GM12874 (cell line): ENCODE measurements at regions not wholly inside any gene's neighbourhood (a gene's known extent, or its start where the extent isn't known, plus 50 kb on each side); places are given as distances from the start of the nearest gene placed in this dataset.

Experiments used
- CTCF ChIP-seq: IDR thresholded peaks from 2 replicates; pipeline ENCODE4 v1.5.1; 2011; ENCODE audit warnings: low read depth, mild to moderate bottlenecking, control low read depth, low read length, moderate library complexity; ENCODE audit not compliant: insufficient read depth

- TF ChIP-seq CTCF: no peak
Measured at GRCh38 chr12:85693093-85693665, 143.0 kb downstream of the RASSF9 start.

GRCh38 chr12:85695097-85695715 lies 141.0 kb downstream of the RASSF9 start:
- TF ChIP-seq CTCF: no peak

DNA sequence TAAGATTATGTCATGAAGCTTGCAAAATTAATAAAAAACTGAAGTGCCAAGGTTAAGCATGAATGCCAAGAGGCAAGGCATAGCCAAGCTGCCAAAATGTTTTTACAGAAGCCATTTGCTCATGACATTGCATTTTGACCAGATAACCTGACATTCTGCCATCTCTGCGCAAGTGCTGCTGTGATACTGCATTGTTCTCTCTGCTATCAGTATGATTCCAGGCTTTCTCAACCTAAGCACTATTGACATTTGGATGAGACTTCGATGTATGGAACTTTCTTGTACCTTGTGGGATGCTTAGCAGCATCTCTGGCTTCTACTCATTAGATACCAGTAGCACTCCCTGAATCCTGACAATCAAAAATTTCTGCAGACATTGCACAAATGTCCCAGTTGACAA lies 139.2 kb downstream of the RASSF9 start:
- TF ChIP-seq CTCF: no peak

DNA sequence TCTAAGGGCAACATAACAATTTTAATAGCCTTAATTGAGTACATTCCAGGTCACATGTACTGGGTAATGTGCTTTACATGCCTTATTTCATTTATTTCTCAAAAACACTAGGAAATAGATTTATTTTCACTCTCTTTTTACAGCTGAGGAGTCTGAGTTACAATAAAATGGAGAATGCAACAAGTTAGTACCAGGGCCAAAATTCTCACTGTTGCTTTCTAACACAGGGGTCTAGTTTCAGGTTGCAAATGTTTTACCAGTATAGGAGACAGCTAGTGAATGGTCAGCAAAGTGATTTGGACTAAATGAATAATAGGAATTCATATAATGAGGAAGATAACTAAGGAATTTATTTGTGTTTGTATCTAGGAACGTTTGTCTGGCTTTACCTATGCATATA lies 137.3 kb downstream of the RASSF9 start:
- no peak for TF ChIP-seq CTCF

DNA sequence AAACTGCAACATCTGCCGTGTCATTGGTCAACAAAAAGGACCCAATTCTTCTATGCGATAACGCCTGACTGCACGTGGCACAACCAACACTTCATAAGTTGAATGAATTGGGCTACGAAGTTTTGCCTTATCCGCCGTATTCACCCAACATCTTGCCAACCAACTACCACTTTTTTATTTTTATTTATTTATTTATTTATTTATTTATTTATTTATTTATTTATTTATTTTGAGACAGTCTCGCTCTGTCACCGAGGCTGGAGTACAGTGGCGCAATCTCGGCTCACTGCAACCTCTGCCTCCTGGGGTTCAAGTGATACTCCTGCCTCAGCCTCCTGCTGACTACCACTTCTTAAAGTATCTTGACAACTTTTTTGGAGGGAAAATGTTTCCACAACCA lies 127.4 kb downstream of the RASSF9 start:
- no peak for TF ChIP-seq CTCF

- TF ChIP-seq CTCF: no peak
Measured at GRCh38 chr12:85711735-85712390, 124.3 kb downstream of the RASSF9 start.

DNA sequence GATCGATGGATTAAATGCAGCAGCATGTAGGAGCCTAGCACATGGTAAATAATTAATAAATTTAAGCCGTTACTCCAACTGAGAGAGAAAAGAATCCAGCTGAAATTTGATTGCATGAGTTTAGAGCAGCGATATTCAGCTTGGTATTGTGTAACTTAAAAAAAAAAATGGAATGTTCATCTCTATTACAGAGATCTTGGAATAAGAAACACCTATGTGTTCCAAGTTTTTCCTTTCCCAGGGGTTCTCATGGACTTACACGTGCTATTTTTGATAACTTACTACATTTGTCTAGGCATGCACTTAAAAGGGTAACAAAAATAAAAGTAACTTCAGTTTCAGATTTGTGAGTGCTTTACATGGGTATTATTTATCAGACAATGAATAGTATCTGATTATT lies 122.8 kb downstream of the RASSF9 start:
- no peak for TF ChIP-seq CTCF
